ENCODE measurements at regions not wholly inside any gene's neighbourhood (a gene's known extent, or its start where the extent isn't known, plus 50 kb on each side); places are given as distances from the start of the nearest gene placed in this dataset.
"Not testable (repeated sequence)": the region's sequence is repeated elsewhere in the genome, so short reads cannot be mapped to it uniquely, and the experiment has no call there.

DNA sequence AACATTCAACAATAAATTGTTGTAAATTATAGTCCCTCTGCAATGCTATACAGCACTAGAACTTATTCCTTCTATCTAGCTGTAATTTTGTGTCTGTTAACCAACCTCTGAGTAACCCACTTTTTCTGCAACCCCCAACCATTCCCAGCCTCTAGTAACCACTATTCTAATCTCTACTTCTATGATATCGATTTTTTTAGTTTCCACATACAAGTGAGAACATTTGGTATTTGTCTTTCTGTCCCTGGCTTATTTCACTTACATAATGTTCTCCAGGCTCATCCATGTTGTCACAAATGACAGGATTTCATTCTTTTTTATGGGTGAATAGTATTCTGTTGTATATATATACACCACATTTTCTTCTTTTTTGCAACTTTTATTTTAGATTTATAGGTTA, 147.6 kb downstream of the MAIP1 start:
- DNase-seq (ENCODE audit: low spot score in 2 of 2) = no peak
- TF ChIP-seq, protein P1, sequence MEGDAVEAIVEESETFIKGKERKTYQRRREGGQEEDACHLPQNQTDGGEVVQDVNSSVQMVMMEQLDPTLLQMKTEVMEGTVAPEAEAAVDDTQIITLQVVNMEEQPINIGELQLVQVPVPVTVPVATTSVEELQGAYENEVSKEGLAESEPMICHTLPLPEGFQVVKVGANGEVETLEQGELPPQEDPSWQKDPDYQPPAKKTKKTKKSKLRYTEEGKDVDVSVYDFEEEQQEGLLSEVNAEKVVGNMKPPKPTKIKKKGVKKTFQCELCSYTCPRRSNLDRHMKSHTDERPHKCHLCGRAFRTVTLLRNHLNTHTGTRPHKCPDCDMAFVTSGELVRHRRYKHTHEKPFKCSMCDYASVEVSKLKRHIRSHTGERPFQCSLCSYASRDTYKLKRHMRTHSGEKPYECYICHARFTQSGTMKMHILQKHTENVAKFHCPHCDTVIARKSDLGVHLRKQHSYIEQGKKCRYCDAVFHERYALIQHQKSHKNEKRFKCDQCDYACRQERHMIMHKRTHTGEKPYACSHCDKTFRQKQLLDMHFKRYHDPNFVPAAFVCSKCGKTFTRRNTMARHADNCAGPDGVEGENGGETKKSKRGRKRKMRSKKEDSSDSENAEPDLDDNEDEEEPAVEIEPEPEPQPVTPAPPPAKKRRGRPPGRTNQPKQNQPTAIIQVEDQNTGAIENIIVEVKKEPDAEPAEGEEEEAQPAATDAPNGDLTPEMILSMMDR (IDR thresholded peaks at IDR 0.05) = no peak
- TF ChIP-seq POLR2A (IDR thresholded peaks at IDR 0.05) = no peak
- TF ChIP-seq EP300 (IDR thresholded peaks at IDR 0.05) = no peak
- Histone ChIP-seq H3K4me1 (no peaks in the 10 kb centered on the region), H3K27me3 (no peaks in the 10 kb centered on the region), H3K27ac (no peak overlapping the region), H3K4me3 (no peak overlapping the region), H3K9me3 (no peaks in the 10 kb centered on the region), H3K36me3 (no peaks in the 10 kb centered on the region)
- WGBS, 2 donors = 92 to 97% methylated on average over 1 of the region's 1 CpG

DNA sequence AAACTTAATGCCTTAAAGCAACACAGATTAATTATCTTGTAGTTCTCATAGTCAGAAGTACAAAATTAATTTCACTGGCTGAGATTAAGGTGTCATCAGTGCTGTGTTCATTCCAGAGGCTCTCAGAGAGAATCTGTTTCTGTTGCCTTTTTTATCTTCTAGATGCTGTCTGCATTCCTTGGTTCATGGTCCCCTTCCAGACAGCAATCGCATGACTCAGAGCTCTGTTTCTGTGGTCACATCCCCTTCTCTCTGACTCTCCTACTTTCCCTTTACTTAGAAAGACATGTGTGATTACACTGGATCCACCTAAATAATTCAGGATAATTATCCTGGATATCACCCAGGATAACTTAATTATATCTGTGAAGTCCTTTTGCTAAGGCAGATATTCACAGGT, 148.6 kb downstream of the MAIP1 start:
- H3K36me3 ChIP-seq = no peaks in the 10 kb centered on the region
- TF ChIP-seq, protein P1 (IDR thresholded peaks at IDR 0.05) = no peak
- TF ChIP-seq EP300 (IDR thresholded peaks at IDR 0.05) (no peak), POLR2A (IDR thresholded peaks at IDR 0.05) (no peak)
- DNase-seq (ENCODE audit: low spot score in 2 of 2) = no peak
- H3K9me3 ChIP-seq = no peaks in the 10 kb centered on the region
- H3K27me3 ChIP-seq = no peaks in the 10 kb centered on the region
- H3K4me3 ChIP-seq = no peak overlapping the region
- H3K27ac ChIP-seq = no peak overlapping the region
- WGBS, 2 donors = 79 to 92% methylated on average over 1 of the region's 1 CpG
- no peaks in the 10 kb centered on the region for H3K4me1 ChIP-seq

DNA sequence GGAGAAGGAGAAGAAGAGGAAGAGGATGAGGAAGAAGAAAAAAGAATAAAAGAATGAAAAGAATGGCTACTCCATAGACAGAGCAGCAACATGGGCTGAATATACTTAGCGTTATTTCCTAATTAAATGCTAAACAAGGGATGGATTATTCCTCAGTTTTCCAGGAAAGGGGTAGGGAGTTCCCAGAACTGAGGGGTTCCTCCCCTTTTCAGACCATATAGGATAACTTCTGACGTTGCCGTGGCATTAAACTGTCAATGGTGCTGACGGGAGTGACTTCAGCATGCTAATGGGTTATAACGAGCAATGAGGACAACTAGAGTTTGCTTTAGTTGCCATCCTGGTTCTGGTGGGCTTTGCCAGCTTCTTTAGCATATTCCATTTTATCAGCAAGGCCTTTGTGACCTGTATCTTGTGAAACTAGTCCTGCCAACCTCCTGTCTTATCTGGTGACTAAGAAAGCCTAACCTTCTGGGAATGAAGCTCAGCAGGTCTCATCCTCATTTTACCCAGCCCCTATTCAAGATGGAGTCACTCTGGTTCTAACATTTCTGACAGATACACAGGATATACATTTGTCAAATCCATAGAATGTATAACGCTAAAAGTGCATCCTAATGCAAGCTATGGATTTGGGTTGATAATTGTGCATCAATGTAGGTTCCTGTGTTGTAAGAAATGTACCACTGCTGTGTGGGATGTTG, 152.3 kb downstream of the MAIP1 start:
- no peak overlapping the region for H3K27ac ChIP-seq
- H3K4me3 ChIP-seq = no peak overlapping the region
- TF ChIP-seq, protein P1 (IDR thresholded peaks at IDR 0.05) = no peak
- no peak for TF ChIP-seq EP300 (IDR thresholded peaks at IDR 0.05)
- no peak for TF ChIP-seq POLR2A (IDR thresholded peaks at IDR 0.05)
- WGBS, 2 donors = 88 to 94% methylated on average over 6 of the region's 6 CpGs
- no peaks in the 10 kb centered on the region for H3K9me3 ChIP-seq
- no peak for DNase-seq (ENCODE audit: low spot score in 2 of 2)
- no peaks in the 10 kb centered on the region for H3K4me1 ChIP-seq
- H3K27me3 ChIP-seq = no peaks in the 10 kb centered on the region
- H3K36me3 ChIP-seq = no peaks in the 10 kb centered on the region

DNA sequence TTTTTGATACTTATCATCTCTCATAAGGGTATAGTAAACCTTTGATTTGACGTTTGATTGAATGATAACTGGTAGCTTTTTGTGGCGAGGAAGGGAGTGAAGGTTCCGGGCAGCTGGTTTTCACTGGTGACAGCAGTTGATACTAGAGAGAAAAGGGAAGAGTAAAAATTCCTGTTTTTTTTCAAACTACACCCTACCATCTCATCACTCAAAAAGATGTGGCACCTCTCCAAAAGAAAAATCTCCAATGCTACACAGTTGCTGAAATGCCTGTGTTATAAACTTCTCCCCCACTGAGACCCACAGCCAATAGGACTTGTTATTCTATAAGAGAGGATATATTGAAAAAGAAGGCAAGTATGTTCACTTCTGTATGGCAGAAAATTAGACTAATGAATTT, 154.0 kb downstream of the MAIP1 start:
- WGBS, 2 donors = 87 to 90% methylated on average over 3 of the region's 3 CpGs
- H3K36me3 ChIP-seq = no peaks in the 10 kb centered on the region
- H3K4me1 ChIP-seq = no peaks in the 10 kb centered on the region
- no peaks in the 10 kb centered on the region for H3K9me3 ChIP-seq
- no peak overlapping the region for H3K27ac ChIP-seq
- no peak overlapping the region for H3K4me3 ChIP-seq
- no peak for DNase-seq (ENCODE audit: low spot score in 2 of 2)
- TF ChIP-seq POLR2A (IDR thresholded peaks at IDR 0.05) = no peak
- H3K27me3 ChIP-seq = no peaks in the 10 kb centered on the region

DNA sequence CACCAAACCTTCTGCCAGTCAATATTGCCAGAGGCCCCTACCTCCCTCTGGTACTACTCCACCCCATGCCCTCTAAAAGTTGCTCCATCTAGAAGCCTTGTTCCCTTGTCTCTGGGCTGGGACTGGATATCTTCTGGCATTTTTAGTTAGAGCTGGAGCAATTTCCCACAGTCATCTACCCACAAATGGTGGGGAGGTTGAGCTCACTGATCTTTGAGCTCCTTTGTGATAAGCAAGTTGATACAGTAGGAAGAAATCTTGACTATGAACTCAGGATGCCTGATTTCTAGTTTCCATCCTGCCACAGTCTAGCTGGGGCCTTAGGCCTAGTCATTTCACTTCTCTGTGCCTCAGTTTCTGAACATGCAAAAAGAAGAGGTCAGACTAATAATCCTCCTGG, 155.0 kb downstream of the MAIP1 start:
- Histone ChIP-seq H3K4me3 (no peak overlapping the region), H3K9me3 (no peaks in the 10 kb centered on the region), H3K27me3 (no peaks in the 10 kb centered on the region), H3K27ac (no peak overlapping the region), H3K4me1 (no peaks in the 10 kb centered on the region), H3K36me3 (no peaks in the 10 kb centered on the region)
- DNase-seq (ENCODE audit: low spot score in 2 of 2) = no peak
- TF ChIP-seq, protein P1 (IDR thresholded peaks at IDR 0.05) = no peak
- TF ChIP-seq EP300 (IDR thresholded peaks at IDR 0.05) (no peak), POLR2A (IDR thresholded peaks at IDR 0.05) (no peak)

DNA sequence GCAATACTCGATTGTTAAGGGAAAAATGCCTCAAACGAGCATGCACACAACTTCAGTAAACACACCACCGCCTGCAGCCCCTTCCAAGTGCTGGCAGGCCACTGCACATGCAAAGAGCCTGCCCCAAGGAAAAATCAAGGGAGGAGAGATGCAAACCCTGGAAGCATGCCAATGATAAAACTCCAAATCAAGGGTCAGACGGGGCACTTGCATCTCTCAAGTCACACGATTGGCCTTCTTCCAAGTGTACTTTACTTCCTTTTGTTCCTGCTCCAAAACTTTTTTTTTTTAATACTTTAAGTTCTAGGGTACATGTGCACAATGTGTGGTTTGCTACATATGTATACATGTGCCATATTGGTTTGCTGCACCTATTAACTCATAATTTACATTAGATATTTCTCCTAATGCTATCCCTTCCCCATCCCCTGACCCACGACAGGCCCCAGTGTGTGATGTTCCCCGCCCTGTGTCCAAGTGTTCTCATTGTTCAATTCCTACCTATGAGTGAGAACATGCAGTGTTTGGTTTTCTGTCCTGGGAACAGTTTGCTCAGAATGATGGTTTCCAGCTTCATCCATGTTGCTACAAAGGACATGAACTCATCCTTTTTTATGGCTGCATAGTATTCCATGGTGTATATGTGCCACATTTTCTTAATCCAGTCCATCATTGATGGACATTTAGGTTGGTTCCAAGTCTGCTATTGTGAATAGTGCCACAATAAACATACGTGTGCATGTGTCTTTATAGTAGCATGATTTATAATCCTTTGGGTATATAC, 157.8 kb downstream of the MAIP1 start:
- not testable (repeated sequence) for H3K27me3 ChIP-seq; H3K4me3 ChIP-seq; H3K27ac ChIP-seq; DNase-seq (ENCODE audit: low spot score in 2 of 2); H3K9me3 ChIP-seq; H3K4me1 ChIP-seq; H3K36me3 ChIP-seq
- 59 to 62% methylated on average over 8 of the region's 8 CpGs for WGBS, 2 donors

Measured in tibial nerve (tissue), 4 donors.